PC-9 (cell line): ENCODE measurements at regions not wholly inside any gene's neighbourhood (a gene's known extent, or its start where the extent isn't known, plus 50 kb on each side); places are given as distances from the start of the nearest gene placed in this dataset.

Experiments
- BruUV-seq: library from RNA; stranded (reverse); fragments of 400-500 nt; replicated peaks from 2 replicates; lab custom pipeline; 2021; lab: Mats Ljungman, UMichigan
- CTCF ChIA-PET: fragments of 300-600 bp; sonication (Branson Sonifier 250); formaldehyde crosslinking; loops from one replicate; lab custom pipeline; 2022; ENCODE audit warnings: antibody characterized with exemption; lab: Charles Lee
- POLR2A ChIA-PET: fragments of 300-600 bp; sonication (Branson Sonifier 250); formaldehyde crosslinking; loops from one replicate; lab custom pipeline; 2022; ENCODE audit warnings: antibody characterized with exemption; ENCODE audit not compliant: unreplicated experiment; lab: Charles Lee
- DNase-seq, 2 experiments: peaks; one replicate each; pipeline versions ENCODE4 v3.0.0 to v3.0.0-alpha.2; 2015 to 2022; ENCODE audit warnings: mixed read lengths in 1 of 2
- H2AFZ ChIP-seq: fragments of 200-600 bp; sonication (generic); 2 replicates; pipeline ENCODE4 v1.8.1; 2017; ENCODE audit warnings: antibody characterized with exemption
- H3F3A ChIP-seq: fragments of 200-600 bp; sonication (generic); 2 replicates; pipeline ENCODE4 v1.8.1; 2017; ENCODE audit warnings: antibody characterized with exemption, mild to moderate bottlenecking, low read depth; ENCODE audit not compliant: insufficient read depth
- H3K27ac ChIP-seq: fragments of 200-600 bp; sonication (generic); 2 replicates; pipeline ENCODE4 v1.6.1; 2016; ENCODE audit warnings: mixed run types
- H3K27me3 ChIP-seq: fragments of 200-600 bp; sonication (generic); 2 replicates; pipeline ENCODE4 v1.6.1; 2016; ENCODE audit warnings: low read depth, mixed run types; ENCODE audit not compliant: insufficient read depth
- H3K36me3 ChIP-seq: fragments of 200-600 bp; sonication (generic); 2 replicates; pipeline ENCODE4 v1.6.1; 2016; ENCODE audit warnings: low read depth, mixed run types
- H3K4me1 ChIP-seq: fragments of 200-600 bp; sonication (generic); replicated peaks from 2 replicates; pipeline ENCODE4 v1.6.1; 2016; ENCODE audit warnings: mixed run types; ENCODE audit not compliant: insufficient read depth
- H3K4me2 ChIP-seq: fragments of 200-600 bp; sonication (generic); 2 replicates; pipeline ENCODE4 v1.6.1; 2017; ENCODE audit warnings: mixed run types
- H3K4me3 ChIP-seq: fragments of 200-600 bp; sonication (generic); 2 replicates; pipeline ENCODE4 v1.6.1; 2016; ENCODE audit warnings: mixed run types
- H3K79me2 ChIP-seq: fragments of 200-600 bp; sonication (generic); 2 replicates; pipeline ENCODE4 v1.6.1; 2017; ENCODE audit warnings: low read depth, mixed run types
- H3K9me2 ChIP-seq: fragments of 200-600 bp; sonication (generic); 2 replicates; pipeline ENCODE4 v1.8.1; 2017; ENCODE audit warnings: mild to moderate bottlenecking; ENCODE audit not compliant: insufficient read depth
- H3K9me3 ChIP-seq: fragments of 200-600 bp; sonication (generic); 2 replicates; pipeline ENCODE4 v1.8.1; 2016; ENCODE audit warnings: low read depth; ENCODE audit not compliant: insufficient read depth
- H4K20me1 ChIP-seq: fragments of 200-600 bp; sonication (generic); 2 replicates; pipeline ENCODE4 v1.8.1; 2017; ENCODE audit not compliant: insufficient read depth
- EZH2 ChIP-seq: fragments of 200-600 bp; sonication (generic); IDR thresholded peaks from 2 replicates; pipeline ENCODE4 v1.8.0; 2017; ENCODE audit warnings: antibody characterized with exemption, low read depth
- intact Hi-C: fragments of 100-400 bp; cut with micrococcal nuclease; formaldehyde crosslinking; loops from one replicate; pipeline ENCODE4 v1.10.0; 2022; ENCODE audit not compliant: unreplicated experiment
- TF ChIP-seq, protein P1 (sequence below): fragments of 200-600 bp; sonication (generic); conservative IDR thresholded peaks from 2 replicates; pipeline ENCODE4 v1.6.1; 2017; ENCODE audit warnings: mixed run types, antibody characterized with exemption, mild to moderate bottlenecking, moderate library complexity

DNA sequence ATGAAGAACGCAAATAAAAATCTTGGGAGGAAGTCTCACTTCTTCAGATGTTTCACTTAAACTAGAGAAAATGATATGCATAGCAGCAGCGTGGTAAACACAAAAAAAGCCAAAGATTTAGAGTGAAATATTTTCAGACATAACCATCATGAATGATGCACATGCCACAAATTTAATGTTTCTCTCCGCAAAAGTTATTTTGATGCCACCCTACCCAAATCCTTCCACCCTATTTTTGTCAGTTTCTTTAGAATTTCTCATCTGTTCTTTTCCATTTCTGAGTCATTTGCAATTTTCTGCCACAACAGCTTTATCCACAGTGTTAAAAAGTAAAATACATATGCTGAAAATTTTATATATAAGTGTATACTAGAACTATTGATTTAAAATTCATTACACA, 1663.7 kb upstream of the ADGRL3 start:
- CTCF ChIA-PET, result no interaction called here
- BruUV-seq, result no TSS peak

DNA sequence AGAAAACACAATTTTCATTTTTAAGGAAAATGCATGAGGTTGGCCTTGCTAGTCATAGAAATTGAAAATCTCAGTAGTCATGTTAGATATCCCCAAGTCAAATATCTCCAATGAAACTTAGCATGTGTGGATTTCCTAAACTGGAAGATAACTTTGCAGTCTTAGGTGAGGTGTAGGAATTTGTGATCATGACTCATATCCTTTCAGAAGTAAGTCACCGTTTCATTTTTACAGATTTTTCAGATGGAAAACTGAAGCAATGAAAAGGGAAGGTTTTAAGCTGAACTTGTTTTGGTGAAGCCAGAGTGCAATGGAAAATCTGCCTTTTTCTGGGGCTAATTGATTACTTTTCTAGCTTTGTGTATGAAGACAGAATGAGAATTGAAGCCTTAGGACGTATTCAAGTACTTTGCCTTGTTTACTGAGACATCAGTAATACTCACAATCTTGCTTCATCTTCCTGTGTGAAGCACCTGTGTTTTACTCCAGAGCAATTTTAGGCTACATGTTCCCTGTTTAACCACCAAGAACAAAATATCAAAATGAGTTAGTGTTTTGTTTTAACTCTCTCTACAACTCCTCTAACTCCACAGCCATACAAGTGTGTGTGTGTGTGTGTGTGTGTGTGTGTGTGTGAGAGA, 1662.8 kb upstream of the ADGRL3 start:
- Histone ChIP-seq H2AFZ (no peak overlapping the region), H3K27ac (no peak overlapping the region)
- no TSS peak for BruUV-seq

More for the DNA sequence above, 1663.7 kb upstream of the ADGRL3 start:
- intact Hi-C loops, result no loop called here
- DNase-seq, result no peak
- Histone ChIP-seq H3F3A (no peaks in the 10 kb centered on the region), H3K9me3 (no peaks in the 10 kb centered on the region), H3K27me3 (no peaks in the 10 kb centered on the region), H4K20me1 (no peaks in the 10 kb centered on the region), H3K79me2 (no peaks in the 10 kb centered on the region), H3K27ac (no peak overlapping the region), H3K4me2 (no peak overlapping the region), H3K4me1 (no peaks in the 10 kb centered on the region), H3K9me2 (no peaks in the 10 kb centered on the region), H3K36me3 (no peaks in the 10 kb centered on the region), H3K4me3 (no peak overlapping the region), H2AFZ (no peak overlapping the region)
- POLR2A ChIA-PET, result no interaction called here
- no peak for TF ChIP-seq EZH2
- TF ChIP-seq, protein P1, sequence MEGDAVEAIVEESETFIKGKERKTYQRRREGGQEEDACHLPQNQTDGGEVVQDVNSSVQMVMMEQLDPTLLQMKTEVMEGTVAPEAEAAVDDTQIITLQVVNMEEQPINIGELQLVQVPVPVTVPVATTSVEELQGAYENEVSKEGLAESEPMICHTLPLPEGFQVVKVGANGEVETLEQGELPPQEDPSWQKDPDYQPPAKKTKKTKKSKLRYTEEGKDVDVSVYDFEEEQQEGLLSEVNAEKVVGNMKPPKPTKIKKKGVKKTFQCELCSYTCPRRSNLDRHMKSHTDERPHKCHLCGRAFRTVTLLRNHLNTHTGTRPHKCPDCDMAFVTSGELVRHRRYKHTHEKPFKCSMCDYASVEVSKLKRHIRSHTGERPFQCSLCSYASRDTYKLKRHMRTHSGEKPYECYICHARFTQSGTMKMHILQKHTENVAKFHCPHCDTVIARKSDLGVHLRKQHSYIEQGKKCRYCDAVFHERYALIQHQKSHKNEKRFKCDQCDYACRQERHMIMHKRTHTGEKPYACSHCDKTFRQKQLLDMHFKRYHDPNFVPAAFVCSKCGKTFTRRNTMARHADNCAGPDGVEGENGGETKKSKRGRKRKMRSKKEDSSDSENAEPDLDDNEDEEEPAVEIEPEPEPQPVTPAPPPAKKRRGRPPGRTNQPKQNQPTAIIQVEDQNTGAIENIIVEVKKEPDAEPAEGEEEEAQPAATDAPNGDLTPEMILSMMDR, result no peak

DNA sequence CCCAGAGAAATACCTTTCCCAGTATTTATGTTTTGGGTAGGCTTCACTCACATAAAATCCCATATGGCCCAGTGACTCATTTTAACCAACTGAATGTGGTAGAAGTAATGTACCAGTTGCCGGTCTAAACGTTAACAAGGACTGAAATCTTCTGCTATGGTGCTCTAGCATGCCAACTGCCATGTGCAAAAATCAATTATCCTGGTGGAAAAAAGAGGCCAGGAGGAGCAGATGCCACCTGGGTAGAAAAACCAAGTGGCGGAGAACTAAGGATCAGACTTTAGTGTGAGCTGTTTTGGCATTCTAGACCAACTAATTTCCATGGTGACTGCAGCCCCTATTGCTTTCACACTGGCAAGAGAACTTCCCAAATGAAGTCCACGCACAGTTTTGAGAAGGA, 1660.7 kb upstream of the ADGRL3 start:
- intact Hi-C loops, result no loop called here
- H3K9me2 ChIP-seq, result no peaks in the 10 kb centered on the region
- DNase-seq, result no peak
- no TSS peak for BruUV-seq
- H2AFZ ChIP-seq, result no peak overlapping the region
- no peak overlapping the region for H3K27ac ChIP-seq
- no peaks in the 10 kb centered on the region for H3K9me3 ChIP-seq
- POLR2A ChIA-PET, result no interaction called here
- CTCF ChIA-PET, result no interaction called here
- no peaks in the 10 kb centered on the region for H4K20me1 ChIP-seq
- H3F3A ChIP-seq, result no peaks in the 10 kb centered on the region
- H3K79me2 ChIP-seq, result no peaks in the 10 kb centered on the region
- no peaks in the 10 kb centered on the region for H3K27me3 ChIP-seq
- H3K4me2 ChIP-seq, result no peak overlapping the region
- H3K4me1 ChIP-seq, result no peaks in the 10 kb centered on the region
- H3K4me3 ChIP-seq, result no peak overlapping the region
- TF ChIP-seq, protein P1, result no peak
- TF ChIP-seq EZH2, result no peak
- no peaks in the 10 kb centered on the region for H3K36me3 ChIP-seq

More for the DNA sequence above, 1662.8 kb upstream of the ADGRL3 start:
- no peaks in the 10 kb centered on the region for H3F3A ChIP-seq
- no peaks in the 10 kb centered on the region for H3K79me2 ChIP-seq
- ChIA-PET CTCF (no interaction called here), POLR2A (interaction anchor here (0.6 kb wide), 1 partner anchor 35 kb away, joined by 3 read pairs; no protein-coding TSS in a partner anchor)
- no peaks in the 10 kb centered on the region for H3K36me3 ChIP-seq
- TF ChIP-seq EZH2, result no peak
- intact Hi-C loops, result no loop called here
- peak overlapping the region; percentile 16; the same call in 1 of the 2 replicates for H3K4me2 ChIP-seq
- no peaks in the 10 kb centered on the region for H3K9me2 ChIP-seq
- no peaks in the 10 kb centered on the region for H4K20me1 ChIP-seq
- no peaks in the 10 kb centered on the region for H3K4me1 ChIP-seq
- no peaks in the 10 kb centered on the region for H3K9me3 ChIP-seq
- DNase-seq, result no peak
- H3K4me3 ChIP-seq, result no peak overlapping the region
- H3K27me3 ChIP-seq, result no peaks in the 10 kb centered on the region

DNA sequence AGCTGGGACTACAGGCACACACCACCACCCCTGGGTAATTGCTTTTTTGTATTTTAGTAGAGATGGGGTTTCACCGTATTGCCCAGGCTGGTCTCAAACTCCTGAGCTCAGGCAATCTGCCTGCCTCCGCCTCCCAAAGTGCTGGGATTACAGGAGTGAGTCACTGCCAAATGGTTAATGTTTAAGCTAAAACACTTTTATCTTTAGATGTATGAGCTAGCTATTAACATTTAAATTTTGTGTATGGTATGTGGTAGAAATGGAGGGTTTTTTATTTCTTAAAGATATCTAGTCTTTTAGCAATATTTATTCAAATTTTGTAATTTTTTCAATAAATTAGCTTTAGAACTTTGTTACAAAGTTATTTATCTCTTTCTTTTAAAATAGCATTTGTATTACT, 1659.8 kb upstream of the ADGRL3 start:
- intact Hi-C loops, result no loop called here
- CTCF ChIA-PET, result no interaction called here
- H4K20me1 ChIP-seq, result no peaks in the 10 kb centered on the region

More for the DNA sequence above, 1659.8 kb upstream of the ADGRL3 start:
- H3F3A ChIP-seq, result no peaks in the 10 kb centered on the region
- BruUV-seq, result no TSS peak
- no peaks in the 10 kb centered on the region for H3K79me2 ChIP-seq
- H3K4me3 ChIP-seq, result no peak overlapping the region
- no peaks in the 10 kb centered on the region for H3K9me2 ChIP-seq
- no peak overlapping the region for H3K4me2 ChIP-seq
- no peaks in the 10 kb centered on the region for H3K27me3 ChIP-seq
- TF ChIP-seq, protein P1, result no peak
- no peak for TF ChIP-seq EZH2
- no peak overlapping the region for H2AFZ ChIP-seq
- H3K36me3 ChIP-seq, result no peaks in the 10 kb centered on the region
- no peaks in the 10 kb centered on the region for H3K9me3 ChIP-seq
- no peaks in the 10 kb centered on the region for H3K4me1 ChIP-seq
- no peak overlapping the region for H3K27ac ChIP-seq
- POLR2A ChIA-PET, result no interaction called here
- DNase-seq, result no peak
